ENCODE measurements at regions not wholly inside any gene's neighbourhood (a gene's known extent, or its start where the extent isn't known, plus 50 kb on each side); places are given as distances from the start of the nearest gene placed in this dataset.

- Histone ChIP-seq H3K36me3 (ENCODE audit: control insufficient read depth in 4 of 4, insufficient read depth in 4 of 4, low read length in 4 of 4) (no peaks in the 10 kb centered on the region), H3K27me3 (ENCODE audit: control insufficient read depth in 3 of 3, insufficient read depth in 3 of 3, low read length in 2 of 3) (no peaks in the 10 kb centered on the region), H3K4me3 (no peak overlapping the region), H3K4me1 (ENCODE audit: control insufficient read depth in 5 of 5, insufficient read depth in 5 of 5, low read length in 5 of 5) (peaks cover 0 to 1% (median 0%) of the 10 kb centered on the region in 5 donors), H3K9ac (ENCODE audit: insufficient read depth in 1 of 2, low read length in 2 of 2) (no peak overlapping the region), H3K27ac (ENCODE audit: low read depth in 1 of 2, low read length in 1 of 2) (no peak overlapping the region), H3K9me3 (ENCODE audit: control insufficient read depth in 4 of 4, insufficient read depth in 3 of 4, low read length in 3 of 4) (peaks cover 0 to 7% (median 0%) of the 10 kb centered on the region in 4 donors)
- ATAC-seq (ENCODE audit: insufficient read depth, low FRiP score) (no peak), DNase-seq (no peak)
- no peak for TF ChIP-seq CTCF (IDR thresholded peaks at IDR 0.05; ENCODE audit: control extremely low read depth, extremely low read depth)
These were observed 110.5 kb downstream of the ANKRD60 start for GRCh38 chr20:58117944-58118343.

GRCh38 chr20:58116505-58116904, 111.9 kb downstream of the ANKRD60 start:
- H3K9ac ChIP-seq (ENCODE audit: insufficient read depth in 1 of 2, low read length in 2 of 2), result no peak overlapping the region
- no peak overlapping the region for H3K27ac ChIP-seq (ENCODE audit: low read depth in 1 of 2, low read length in 1 of 2)
- peaks cover 0 to 1% (median 0%) of the 10 kb centered on the region in 5 donors for H3K4me1 ChIP-seq (ENCODE audit: control insufficient read depth in 5 of 5, insufficient read depth in 5 of 5, low read length in 5 of 5)
- ATAC-seq (ENCODE audit: insufficient read depth, low FRiP score), result no peak
- no peak overlapping the region for H3K4me3 ChIP-seq
- DNase-seq, result no peak
- WGBS, 2 donors, result 95 to 96% methylated on average over 2 of the region's 2 CpGs
- peaks cover 0 to 7% (median 0%) of the 10 kb centered on the region in 4 donors for H3K9me3 ChIP-seq (ENCODE audit: control insufficient read depth in 4 of 4, insufficient read depth in 3 of 4, low read length in 3 of 4)
- H3K36me3 ChIP-seq (ENCODE audit: control insufficient read depth in 4 of 4, insufficient read depth in 4 of 4, low read length in 4 of 4), result no peaks in the 10 kb centered on the region
- no peaks in the 10 kb centered on the region for H3K27me3 ChIP-seq (ENCODE audit: control insufficient read depth in 3 of 3, insufficient read depth in 3 of 3, low read length in 2 of 3)
- TF ChIP-seq CTCF (IDR thresholded peaks at IDR 0.05; ENCODE audit: control extremely low read depth, extremely low read depth), result no peak

DNA sequence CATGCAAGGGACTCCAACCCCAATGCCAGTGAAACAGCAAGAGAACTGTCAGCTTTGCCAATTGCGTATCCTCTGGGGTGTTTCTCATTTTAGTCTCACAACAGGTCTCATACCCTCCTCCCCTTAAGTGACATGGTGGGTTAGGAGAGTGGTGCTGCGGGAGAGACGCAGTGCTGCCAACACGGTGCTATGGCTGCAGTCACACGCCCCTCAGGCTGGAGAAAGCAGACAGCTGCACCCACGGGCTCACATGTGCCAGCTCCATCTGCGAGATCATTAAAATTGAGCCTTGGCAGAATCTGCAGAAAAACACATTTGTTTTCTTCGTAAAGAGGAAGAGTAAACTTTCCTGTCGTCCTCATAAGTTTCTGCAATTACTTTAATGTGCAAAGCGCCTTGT, 114.7 kb downstream of the ANKRD60 start:
- Histone ChIP-seq H3K27me3 (ENCODE audit: control insufficient read depth in 3 of 3, insufficient read depth in 3 of 3, low read length in 2 of 3) (no peaks in the 10 kb centered on the region), H3K4me3 (no peak overlapping the region), H3K4me1 (ENCODE audit: control insufficient read depth in 5 of 5, insufficient read depth in 5 of 5, low read length in 5 of 5) (peaks cover 0 to 1% (median 0%) of the 10 kb centered on the region in 5 donors), H3K27ac (ENCODE audit: low read depth in 1 of 2, low read length in 1 of 2) (no peak overlapping the region), H3K9ac (ENCODE audit: insufficient read depth in 1 of 2, low read length in 2 of 2) (no peak overlapping the region), H3K36me3 (ENCODE audit: control insufficient read depth in 4 of 4, insufficient read depth in 4 of 4, low read length in 4 of 4) (no peaks in the 10 kb centered on the region), H3K9me3 (ENCODE audit: control insufficient read depth in 4 of 4, insufficient read depth in 3 of 4, low read length in 3 of 4) (peaks cover 0 to 8% (median 4%) of the 10 kb centered on the region in 4 donors)
- DNase-seq (no peak), ATAC-seq (ENCODE audit: insufficient read depth, low FRiP score) (no peak)
- WGBS, 2 donors, result 61 to 65% methylated on average over 10 of the region's 10 CpGs
- TF ChIP-seq CTCF (IDR thresholded peaks at IDR 0.05; ENCODE audit: control extremely low read depth, extremely low read depth), result no peak

Data from lung (tissue), 11 donors.